K562 (cell line): ENCODE measurements at regions not wholly inside any gene's neighbourhood (a gene's known extent, or its start where the extent isn't known, plus 50 kb on each side); places are given as distances from the start of the nearest gene placed in this dataset.

ENCODE experiments used
- CREB1 ChIP-seq, 2 experiments: sonication (generic) in 1 of 2; formaldehyde crosslinking in 1 of 2; IDR thresholded peaks; 2 replicates each; pipeline versions ENCODE4 v1.6.1 to v1.8.0; 2012 to 2022; ENCODE audit warnings: inconsistent platforms in 1 of 2, mild to moderate bottlenecking in 1 of 2, missing genetic modification reagents in 1 of 2, moderate library complexity in 1 of 2
- POLR2AphosphoS5 ChIP-seq: IDR thresholded peaks from 2 replicates; pipeline ENCODE4 v1.6.1; 2011; ENCODE audit warnings: mild to moderate bottlenecking, low read depth, low read length, moderate library complexity; ENCODE audit not compliant: control insufficient read depth, insufficient read depth
- SETDB1 ChIP-seq: IDR thresholded peaks from one replicate; pipeline ENCODE4 v1.6.1; 2012; ENCODE audit warnings: low read length, control low read depth, inconsistent platforms
- SMC3 ChIP-seq: conservative IDR thresholded peaks from 2 replicates; pipeline ENCODE4 v1.6.1; 2011; ENCODE audit warnings: low read depth, low read length, improper control_type of control experiment; ENCODE audit not compliant: insufficient read depth
- ZBED1 ChIP-seq: IDR thresholded peaks from 2 replicates; pipeline ENCODE4 v1.6.1; 2014
- TF ChIP-seq, protein P1 (sequence below): sonication (generic); formaldehyde crosslinking; IDR thresholded peaks from 2 replicates; pipeline ENCODE4 v1.8.0; 2022; ENCODE audit warnings: mild to moderate bottlenecking, low read depth, missing genetic modification reagents
- TF ChIP-seq, protein P2 (sequence below): fragments of 250-450 bp; sonication (Bioruptor Pico); IDR thresholded peaks from 2 replicates; pipeline ENCODE4 v1.5.0; 2020; ENCODE audit warnings: mild to moderate bottlenecking

DNA sequence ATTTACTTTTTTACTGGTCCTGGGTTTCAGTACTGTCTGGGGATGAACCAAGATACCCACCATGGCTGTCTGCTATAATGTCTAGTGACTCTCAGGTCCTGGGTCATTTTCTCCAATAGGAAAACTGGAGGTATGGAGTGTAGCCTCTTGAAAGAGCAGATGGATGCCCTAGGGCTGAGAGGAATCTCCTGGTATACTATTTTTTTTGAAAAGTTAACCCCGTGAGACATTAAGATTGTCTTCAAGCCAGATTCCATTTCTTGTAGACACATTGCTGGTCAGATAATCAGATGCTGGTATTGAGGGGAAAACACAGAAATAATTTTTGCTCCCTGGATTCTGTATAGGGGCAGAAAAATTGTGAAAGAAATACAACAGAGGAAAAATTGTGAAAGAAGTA, 97.3 kb downstream of the ZNF680 start:
- TF ChIP-seq ZBED1 (no peak), CREB1 (IDR thresholded peaks at IDR 0.05) (no peak), CREB1 (CRISPR knock-in tag; IDR thresholded peaks at IDR 0.05) (no peak), SETDB1 (no peak), SMC3 (no peak), POLR2AphosphoS5 (no peak)
- TF ChIP-seq, protein P1, sequence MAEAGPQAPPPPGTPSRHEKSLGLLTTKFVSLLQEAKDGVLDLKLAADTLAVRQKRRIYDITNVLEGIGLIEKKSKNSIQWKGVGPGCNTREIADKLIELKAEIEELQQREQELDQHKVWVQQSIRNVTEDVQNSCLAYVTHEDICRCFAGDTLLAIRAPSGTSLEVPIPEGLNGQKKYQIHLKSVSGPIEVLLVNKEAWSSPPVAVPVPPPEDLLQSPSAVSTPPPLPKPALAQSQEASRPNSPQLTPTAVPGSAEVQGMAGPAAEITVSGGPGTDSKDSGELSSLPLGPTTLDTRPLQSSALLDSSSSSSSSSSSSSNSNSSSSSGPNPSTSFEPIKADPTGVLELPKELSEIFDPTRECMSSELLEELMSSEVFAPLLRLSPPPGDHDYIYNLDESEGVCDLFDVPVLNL (CRISPR knock-in tag): no peak
- TF ChIP-seq, protein P2, sequence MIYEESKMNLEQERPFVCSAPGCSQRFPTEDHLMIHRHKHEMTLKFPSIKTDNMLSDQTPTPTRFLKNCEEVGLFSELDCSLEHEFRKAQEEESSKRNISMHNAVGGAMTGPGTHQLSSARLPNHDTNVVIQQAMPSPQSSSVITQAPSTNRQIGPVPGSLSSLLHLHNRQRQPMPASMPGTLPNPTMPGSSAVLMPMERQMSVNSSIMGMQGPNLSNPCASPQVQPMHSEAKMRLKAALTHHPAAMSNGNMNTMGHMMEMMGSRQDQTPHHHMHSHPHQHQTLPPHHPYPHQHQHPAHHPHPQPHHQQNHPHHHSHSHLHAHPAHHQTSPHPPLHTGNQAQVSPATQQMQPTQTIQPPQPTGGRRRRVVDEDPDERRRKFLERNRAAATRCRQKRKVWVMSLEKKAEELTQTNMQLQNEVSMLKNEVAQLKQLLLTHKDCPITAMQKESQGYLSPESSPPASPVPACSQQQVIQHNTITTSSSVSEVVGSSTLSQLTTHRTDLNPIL: no peak
